HG02798 (cell line): ENCODE measurements at regions not wholly inside any gene's neighbourhood (a gene's known extent, or its start where the extent isn't known, plus 50 kb on each side); places are given as distances from the start of the nearest gene placed in this dataset.

Experiments
- ATAC-seq: cut with Tn5 transposase; IDR thresholded peaks from one replicate; pipeline ENCODE4 v1.9.1; 2021; ENCODE audit warnings: mild to moderate bottlenecking; ENCODE audit not compliant: unreplicated experiment, poor library complexity

DNA sequence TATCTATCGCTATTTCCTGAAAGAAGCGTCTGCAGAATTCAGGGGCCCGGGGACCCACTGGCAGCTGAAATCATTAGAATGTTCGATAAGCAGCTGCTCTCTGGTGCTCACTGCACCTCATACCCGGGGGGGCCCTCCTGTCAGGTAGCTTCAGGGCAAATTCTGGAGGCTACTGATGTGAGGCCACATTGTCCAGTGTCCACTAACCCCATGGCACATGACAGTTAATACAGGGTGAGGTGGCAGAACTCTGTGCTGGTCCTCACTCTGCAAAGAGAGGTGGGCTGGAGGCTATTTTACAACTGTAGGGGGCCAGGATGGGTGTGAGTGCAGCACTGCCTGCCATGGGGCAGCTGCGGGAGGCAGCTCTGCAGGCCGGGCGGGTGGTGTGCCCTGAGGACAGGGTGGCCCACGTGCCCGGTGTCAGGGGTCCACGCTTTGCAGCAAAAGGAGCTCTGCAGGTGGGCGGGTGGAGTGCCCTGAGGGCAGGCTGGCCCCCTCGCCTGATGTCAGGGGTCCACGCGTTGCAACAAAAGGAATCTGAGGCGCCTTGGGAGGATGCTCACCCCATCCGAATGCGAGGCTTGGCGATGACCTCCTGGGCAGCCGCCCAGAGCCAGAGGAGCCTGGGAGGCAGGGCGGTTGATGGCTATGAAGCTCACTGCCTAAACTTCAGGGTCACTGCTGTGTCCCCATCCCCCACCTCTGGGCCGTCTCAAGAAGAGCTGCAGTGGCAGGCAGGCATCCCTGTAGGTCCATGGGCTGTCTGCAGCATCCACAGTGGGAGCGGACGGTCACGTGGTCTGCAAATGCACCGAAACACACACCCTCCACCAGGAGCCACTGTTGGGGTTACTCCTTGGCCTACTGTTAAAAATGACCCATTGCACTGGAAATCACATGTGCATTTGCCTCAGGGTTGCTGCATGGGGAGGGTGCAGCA lies 207.0 kb upstream of the SALL3 start:
- ATAC-seq = no peak

DNA sequence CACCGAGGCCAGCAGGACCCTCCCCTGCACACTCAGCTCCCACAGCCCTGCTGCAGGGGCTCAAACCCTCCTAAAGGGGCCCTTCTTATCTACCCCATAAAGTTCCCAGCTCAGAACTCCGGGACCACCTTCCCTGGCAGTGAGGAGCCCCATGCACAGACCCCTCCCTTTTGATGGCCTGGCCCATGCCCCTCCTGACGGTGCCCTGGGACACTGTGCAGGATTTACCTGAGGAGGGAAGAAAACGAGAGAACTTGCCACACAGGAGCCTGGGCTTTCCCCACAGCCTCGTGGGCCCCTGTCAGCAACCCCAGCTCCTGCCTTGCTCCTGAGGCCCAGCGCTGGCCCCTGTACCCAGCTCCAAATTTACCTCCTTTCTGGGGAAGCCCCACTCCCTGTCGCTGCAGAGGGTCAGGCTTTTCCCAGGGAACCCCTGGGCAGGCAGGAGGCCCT lies 206.3 kb upstream of the SALL3 start:
- no peak for ATAC-seq

DNA sequence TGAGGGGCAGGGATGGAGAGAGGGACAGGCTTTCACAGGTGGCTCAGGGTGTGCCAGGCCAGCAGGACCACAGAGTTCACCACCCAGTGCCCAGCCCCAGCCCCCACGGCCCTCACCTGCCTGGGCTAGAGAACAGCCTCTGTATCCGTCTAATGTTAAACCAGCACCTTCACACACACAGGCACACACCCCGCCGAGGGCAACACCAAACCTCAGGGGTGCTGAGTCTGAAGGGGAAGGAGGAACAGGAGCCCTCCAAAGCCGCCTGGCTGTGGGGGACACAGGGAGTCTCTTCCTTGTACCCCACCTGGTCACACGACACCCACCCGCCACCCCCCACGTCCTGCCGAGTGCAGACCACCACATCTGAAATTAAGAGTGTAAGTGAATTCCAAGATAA lies 205.8 kb upstream of the SALL3 start:
- ATAC-seq = no peak

DNA sequence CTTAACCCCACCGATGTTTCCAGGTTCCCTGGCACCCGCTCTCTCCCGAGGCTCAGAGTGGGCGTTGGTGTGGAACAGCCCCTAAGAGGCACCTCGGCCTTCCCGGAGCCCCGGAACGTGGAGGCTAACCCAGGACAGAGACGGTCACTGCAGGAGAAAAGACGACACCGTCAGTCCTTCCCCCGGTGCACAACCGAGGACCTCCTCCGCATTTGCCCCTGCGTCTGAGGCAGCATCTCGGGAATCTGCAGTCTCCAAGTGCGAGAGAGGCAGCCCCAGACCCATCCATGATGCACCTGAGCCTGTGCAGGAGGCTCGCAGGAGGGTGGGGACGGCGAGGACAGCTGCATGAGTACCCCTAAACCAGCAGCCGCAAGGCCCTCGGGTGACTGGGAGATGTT lies 204.9 kb upstream of the SALL3 start:
- ATAC-seq = no peak

DNA sequence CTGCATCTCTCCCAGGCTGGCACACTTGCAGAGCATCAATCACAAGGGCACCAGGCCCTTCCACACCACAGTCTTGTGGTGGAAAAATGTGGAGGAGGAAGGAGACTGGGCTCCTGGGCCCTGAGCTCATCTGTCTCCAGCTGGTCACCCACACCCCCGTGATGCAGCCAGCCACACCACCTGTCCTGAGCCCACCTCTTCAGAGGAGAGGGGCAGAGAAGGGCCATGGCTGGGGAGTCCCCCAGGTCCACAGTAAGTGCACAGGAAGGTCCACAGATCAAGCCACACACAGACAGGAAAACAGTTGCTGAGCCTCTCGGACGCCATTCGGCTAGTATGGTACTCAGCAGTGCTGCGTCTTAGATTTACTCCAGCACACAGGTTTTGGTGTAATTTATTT lies 203.5 kb upstream of the SALL3 start:
- ATAC-seq = no peak

DNA sequence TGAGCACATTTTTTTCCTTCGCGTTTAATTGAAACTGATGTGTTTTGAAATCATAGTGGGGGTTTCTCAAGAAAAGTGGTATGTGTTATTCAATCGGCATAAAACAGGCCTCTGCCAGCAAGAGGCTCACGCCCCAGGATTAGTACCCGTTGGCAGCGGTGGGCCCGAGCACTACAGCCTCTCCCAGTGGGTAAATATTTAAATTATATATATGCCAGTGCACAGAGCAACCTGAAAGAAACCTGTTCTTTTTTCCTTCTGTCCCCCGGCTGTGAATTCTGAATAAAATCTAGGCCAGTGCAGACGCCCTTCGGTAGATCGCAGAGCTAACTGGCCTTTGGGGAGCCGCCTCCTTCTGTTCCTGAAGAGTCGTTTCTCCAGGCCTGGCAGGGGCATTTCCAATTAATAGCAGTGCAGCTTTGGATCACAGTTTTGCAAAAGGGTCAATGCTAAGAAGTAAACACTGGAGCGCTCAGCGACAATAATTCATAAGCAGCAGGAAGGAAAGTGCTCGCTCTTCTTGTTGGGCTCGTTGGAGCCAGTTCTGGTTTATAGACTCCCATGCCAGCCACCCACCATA lies 202.8 kb upstream of the SALL3 start:
- ATAC-seq = no peak

DNA sequence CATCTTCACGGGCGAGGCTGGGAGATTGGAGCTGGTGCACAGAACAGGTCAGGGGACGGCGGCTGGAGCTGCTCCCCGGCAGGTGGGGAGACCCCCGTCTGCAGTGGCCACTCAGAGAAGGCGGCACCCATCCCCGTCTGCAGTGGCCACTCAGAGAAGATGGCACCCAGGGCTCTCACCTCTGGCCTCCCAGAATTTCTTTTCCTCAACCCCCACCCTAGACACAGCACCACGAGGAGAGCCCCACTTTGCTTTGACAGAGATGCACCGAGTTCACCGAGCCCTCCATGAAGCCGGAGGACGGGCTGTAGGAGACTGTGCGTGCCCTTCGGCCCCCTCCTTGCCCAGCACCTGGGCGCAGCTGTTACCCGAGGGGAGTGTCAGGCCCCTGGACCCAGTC lies 201.6 kb upstream of the SALL3 start:
- ATAC-seq = no peak

DNA sequence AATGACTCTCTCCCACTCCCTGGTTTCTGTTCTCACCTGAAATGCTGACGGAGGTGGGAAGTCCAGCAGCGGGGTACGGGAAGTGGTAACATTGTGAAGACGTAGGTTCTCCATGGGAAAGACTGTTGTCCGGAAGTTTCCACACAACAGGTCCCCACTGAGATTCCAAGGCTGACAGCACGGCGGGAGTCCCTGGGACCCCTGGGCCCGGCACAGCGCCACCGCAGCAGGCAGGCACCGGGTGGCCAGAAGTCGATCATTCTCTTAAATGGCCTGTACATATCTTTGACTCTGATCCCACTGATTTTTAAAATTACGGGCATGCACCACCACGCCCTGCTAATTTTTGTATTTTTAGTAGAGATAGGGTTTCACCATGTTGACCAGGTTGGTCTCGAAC lies 201.0 kb upstream of the SALL3 start:
- ATAC-seq = no peak

DNA sequence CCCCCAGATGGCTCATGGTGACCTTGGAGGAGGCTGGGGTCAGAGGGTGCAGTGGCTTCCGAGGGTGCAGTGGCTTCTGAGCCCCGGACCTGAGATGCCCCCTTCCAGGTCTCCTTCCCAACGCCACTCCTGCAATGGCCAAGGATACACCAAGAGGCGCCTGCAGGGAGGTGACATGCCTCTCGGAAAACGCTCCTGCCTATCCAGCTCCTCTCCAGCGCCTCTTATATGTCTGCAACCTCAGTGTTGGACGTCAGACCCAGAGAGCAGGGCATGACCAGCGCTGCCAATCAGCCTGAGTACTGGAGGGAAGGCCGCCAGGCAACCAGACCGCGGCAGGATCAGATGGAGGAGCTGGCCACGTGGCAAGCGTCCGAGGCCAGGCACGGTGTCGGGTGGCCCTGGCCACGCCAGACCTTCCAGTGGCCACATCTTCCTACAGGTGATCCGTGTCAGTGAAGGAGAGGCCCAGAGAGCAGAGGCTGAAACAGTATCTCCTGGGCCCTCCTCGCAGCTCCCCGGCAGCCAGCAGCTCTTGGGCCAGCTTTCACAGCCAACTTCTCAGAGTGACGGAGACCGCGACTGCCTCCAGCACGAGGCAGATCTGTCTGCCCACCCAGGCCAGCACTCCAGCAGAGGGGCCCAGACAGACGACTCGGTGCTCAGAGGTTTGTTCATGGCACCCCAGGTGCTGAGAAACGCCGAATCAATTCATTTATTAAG lies 199.5 kb upstream of the SALL3 start:
- ATAC-seq = no peak

DNA sequence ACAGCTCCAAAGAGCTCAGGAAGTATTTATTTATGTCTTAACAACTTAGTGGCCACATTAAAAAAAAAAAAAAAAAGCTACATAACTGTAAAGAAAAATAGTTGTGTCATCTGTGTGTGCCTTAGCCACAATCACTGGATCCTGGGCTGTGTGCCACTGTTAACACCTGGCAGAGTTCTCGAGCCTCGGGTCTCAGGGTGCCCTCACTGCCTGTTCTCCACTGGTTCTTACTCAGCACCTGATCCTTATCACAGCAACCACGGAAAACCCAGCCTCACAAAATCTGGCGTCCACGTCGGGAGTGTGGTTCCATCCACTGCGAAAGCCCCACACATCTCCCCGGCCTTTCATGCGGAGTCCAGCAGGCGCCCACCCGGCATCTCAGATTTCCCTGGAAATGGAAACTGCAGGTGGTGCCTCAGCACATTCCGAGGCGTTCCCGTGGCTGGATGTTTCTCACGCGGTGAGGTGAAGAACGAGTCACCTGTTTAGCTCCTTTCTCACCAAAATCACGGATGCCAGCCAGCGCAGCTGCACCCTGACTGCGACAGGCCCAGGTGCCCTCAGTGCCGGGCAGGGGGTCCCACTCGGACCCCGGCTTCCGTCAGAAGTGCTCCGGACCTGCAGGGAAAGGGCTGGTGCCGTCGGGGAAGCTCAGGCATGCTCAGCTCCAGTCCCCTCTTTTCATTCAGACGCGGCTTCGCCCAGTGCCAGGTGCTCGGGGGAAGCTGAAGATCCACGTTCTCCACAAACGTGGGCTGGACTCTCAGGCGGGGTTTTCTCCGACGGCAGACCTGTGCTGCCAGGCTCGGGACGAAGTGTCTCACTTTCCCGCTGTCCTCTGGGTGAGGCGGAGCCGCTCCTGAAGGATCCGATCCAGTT lies 198.7 kb upstream of the SALL3 start:
- no peak for ATAC-seq

DNA sequence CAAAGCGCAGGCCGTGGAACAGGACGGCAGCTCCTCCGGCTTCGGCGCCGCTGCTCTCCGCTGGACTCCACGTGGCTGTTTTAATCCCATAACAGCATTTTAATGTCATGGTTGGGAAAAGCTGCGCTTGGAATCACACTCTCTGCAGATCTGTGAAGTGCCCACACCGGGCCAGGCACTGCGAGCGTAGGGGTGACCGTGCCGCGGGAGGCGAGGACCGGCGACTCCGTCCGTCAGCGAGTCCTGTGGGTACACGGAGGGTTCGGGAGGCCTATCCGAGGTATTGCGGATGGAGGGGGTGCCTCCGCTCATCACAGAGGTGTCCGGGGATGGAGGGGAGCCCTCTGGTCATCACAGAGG lies 198.0 kb upstream of the SALL3 start:
- no peak for ATAC-seq

DNA sequence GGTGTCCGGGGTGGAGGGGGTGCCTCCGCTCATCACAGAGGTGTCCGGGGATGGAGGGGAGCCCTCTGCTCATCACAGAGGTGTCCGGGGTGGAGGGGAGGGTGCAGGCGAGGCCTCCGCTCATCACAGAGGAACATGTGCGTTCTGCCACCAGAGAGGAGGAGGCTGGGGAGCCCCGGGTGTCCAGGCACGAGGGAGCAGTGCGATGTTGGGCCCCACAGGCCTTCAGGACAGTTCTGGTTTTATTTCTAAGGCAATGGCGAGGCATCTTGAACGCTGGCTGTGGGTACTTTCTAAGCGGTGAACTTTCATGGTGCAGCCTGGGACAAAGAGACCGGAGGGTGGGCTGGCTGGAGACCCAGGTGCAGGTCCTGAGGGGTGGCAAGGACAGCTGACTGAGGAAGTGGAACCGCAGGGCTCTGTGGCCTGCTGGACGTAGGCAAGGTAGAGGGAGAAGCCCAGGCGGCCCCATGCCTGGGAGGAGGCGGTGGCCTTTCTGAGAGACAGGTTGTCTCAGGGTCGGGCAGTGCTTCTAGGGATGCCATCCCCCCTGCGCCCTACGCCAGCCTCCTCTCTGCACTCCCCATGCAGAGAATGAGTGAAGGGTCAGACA lies 196.6 kb upstream of the SALL3 start:
- ATAC-seq = no peak

DNA sequence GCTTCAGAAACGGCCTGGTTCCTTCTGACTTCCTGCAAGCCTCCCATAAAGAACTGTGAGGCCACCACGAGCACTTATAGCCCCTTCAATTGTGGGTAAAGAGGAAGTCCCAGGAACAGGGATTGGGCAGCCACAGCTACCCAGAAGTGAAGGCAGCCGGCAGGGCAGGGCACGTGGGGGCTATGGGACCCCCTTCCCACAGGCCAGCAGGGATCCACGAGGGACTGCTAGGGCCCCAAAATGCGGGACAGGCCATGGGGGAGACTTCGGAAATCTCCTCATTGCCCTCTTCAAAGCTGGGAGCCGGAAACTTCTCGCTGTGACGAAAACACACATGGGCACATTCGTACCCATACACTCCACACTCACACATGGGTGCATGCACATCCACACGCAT lies 196.1 kb upstream of the SALL3 start:
- ATAC-seq = no peak

DNA sequence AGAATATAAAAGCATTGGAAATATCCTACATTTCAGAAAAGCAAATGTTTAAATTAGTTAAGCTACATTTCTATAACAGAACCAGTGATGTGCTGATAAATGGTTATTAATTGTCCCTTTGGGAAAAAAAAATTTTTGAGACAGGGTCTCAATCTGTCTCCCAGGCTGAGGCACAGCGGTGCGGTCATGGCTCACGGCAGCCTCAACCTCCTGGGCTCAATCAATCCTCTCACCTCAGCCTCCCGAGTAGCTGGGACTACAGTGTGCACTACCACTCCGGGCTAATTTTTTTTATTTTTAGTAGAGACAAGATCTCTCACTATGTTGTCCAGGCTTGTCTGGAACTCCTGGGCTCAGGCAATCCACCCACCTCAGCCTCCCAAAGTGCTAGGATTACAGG lies 194.8 kb upstream of the SALL3 start:
- ATAC-seq = no peak

DNA sequence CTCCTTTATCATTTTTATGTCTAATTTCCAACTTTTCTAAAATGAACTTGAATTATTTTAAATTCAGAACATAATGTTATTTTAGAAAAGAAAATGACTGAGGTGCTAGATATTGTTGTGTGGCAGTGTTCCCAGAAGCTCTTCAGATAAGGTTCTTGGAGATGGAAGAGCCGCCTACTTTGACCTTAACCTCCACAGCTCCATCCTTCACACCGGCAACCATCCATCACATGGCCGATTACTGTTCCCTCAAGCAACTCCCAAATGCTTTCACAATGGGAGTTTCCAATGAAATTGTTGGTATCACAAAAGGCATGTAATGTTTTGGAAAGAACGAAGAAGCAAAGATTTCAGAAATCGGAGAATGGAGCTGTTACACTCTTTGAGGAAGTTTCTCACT lies 193.9 kb upstream of the SALL3 start:
- no peak for ATAC-seq

DNA sequence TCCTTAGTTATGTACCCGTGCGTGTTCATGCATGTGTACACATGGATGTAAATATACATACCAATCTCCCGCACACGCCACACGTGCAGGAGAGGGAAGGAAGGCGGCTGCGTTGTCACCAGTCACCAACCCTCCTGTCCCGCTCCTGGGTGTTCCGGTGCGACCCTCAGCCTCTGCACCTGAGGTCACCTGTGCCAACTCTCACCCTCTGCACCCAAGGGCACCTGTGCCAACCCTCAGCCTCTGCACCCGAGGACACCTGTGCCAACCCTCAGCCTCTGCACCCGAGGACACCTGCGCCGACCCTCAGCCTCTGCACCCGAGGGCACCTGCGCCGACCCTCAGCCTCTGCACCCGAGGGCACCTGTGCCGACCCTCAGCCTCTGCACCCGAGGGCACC lies 192.8 kb upstream of the SALL3 start:
- ATAC-seq = no peak

DNA sequence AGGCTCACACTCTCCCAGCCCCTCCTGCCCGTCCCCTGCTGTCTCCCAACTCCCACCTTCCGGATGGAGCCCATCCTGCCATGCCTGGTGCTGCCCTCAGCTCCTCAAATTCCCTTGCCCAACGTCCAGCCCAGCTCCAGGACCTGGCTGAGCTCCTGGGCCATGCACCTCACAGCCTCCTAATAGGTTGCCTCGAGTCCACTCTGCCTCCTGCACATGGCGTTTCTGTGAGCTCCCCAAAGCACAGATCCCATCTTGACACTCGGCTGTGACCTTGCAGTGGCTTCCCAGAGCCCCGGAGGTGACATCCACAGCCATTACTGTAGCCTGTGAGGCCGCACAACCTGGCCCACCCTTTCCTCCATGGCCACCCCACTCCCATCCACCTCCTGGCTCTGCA lies 191.9 kb upstream of the SALL3 start:
- ATAC-seq = no peak

DNA sequence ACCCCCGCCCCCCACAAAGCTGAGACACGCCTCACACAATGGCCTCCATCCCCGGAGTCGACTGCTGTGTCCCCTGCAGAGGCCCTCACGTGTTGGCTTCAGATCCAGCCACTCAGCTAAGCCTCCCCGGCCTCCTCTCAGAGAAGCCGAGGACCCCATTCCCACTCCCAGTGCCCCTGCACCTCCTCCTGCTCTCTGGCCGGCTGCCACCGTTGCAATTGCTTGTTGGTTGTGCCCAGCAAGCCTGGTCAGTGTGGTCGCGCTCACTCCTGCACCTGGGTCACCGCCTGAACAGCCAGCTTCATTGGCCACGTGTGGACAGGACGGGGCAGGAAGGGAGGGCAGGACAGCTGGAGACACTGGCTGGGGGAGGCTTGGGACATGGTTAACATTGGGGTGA lies 191.5 kb upstream of the SALL3 start:
- ATAC-seq = no peak

DNA sequence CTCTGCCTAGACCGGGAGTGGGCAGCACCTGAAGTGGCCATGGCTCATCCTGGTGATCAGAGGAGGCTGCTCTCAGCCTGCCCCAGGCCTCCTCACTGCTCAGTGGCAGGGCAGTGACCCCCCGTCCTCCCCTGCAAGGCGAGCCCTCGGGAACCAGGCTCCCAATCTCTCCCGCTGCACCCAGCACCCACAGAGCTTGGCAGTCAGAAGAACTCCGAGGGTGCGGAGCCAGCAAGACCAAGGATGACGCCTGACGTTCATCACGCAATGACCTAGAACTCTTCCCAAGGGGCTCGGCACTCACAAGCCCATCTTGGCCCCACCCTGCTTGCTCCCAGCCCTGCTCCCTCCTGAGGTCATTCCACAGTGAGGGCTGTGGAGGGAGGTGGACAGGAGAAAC lies 189.8 kb upstream of the SALL3 start:
- no peak for ATAC-seq

DNA sequence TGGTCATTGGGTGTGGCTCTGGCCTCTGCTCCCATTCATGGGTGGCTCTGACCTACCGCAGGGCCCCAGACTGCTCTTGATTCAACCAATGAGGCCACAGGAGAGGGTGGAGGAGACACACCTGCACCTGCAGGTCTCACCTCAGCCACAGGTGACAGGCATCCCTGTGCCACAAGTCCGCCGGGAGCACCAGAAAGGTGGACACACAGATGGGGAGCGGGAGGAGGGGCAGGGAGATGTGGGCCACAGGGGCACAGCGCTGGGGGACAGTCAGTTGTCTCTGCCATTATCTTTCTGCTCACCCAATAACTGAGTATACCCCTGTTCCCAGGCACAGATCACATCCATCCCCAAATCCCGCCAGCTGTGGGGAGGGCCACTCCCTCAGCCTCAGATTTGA lies 189.1 kb upstream of the SALL3 start:
- no peak for ATAC-seq
